HEK293 (cell line): ENCODE measurements at regions not wholly inside any gene's neighbourhood (a gene's known extent, or its start where the extent isn't known, plus 50 kb on each side); places are given as distances from the start of the nearest gene placed in this dataset.

Experiments
- CTCF ChIP-seq: fragments of 450-650 bp; formaldehyde crosslinking; IDR thresholded peaks from 2 replicates; pipeline ENCODE4 v1.5.1; 2016; ENCODE audit warnings: missing biosample characterization, missing genetic modification characterization
- SCRT2 ChIP-seq: fragments of 450-650 bp; formaldehyde crosslinking; IDR thresholded peaks from 2 replicates; pipeline ENCODE4 v1.5.1; 2016; ENCODE audit warnings: missing biosample characterization, missing genetic modification characterization
- SP7 ChIP-seq: fragments of 450-650 bp; formaldehyde crosslinking; IDR thresholded peaks from 2 replicates; pipeline ENCODE4 v1.5.1; 2016; ENCODE audit warnings: missing biosample characterization, missing genetic modification characterization
- ZNF274 ChIP-seq, 2 experiments: fragments of 200-500 bp in 1 of 2; fragments of 450-650 bp in 1 of 2; sonication (Bioruptor generic) in 1 of 2; formaldehyde crosslinking in 1 of 2; IDR thresholded peaks; 2 replicates each; pipeline versions ENCODE4 v1.5.1 to v1.6.1; 2014 to 2016; ENCODE audit warnings: borderline replicate concordance in 1 of 2, inconsistent platforms in 1 of 2, low read length in 1 of 2, missing biosample characterization in 1 of 2, missing genetic modification characterization in 1 of 2
- ZNF341 ChIP-seq: fragments of 450-650 bp; formaldehyde crosslinking; IDR thresholded peaks from 2 replicates; pipeline ENCODE4; 2016; ENCODE audit warnings: low read depth, missing biosample characterization, missing genetic modification characterization
- ZNF37A ChIP-seq: fragments of 450-650 bp; IDR thresholded peaks from 2 replicates; pipeline ENCODE4 v1.5.1; 2018; ENCODE audit warnings: missing biosample characterization, missing genetic modification characterization
- ZNF560 ChIP-seq: fragments of 450-650 bp; formaldehyde crosslinking; IDR thresholded peaks from 2 replicates; pipeline ENCODE4 v1.5.1; 2017; ENCODE audit warnings: missing biosample characterization, missing genetic modification characterization, borderline replicate concordance
- ZNF677 ChIP-seq: fragments of 450-650 bp; IDR thresholded peaks from 2 replicates; pipeline ENCODE4 v1.5.0; 2018; ENCODE audit warnings: missing biosample characterization, mild to moderate bottlenecking, missing genetic modification characterization, moderate library complexity
- TF ChIP-seq, protein P1 (sequence below): fragments of 450-650 bp; formaldehyde crosslinking; IDR thresholded peaks from 2 replicates; pipeline ENCODE4 v1.5.1; 2016; ENCODE audit warnings: missing biosample characterization, missing genetic modification characterization, borderline replicate concordance
- TF ChIP-seq, protein P2 (sequence below): fragments of 450-650 bp; formaldehyde crosslinking; IDR thresholded peaks from 2 replicates; pipeline ENCODE4 v1.5.1; 2016; ENCODE audit warnings: missing biosample characterization, missing genetic modification characterization, low read depth

GRCh38 chr12:18967814-18968213, 161.7 kb upstream of the PLEKHA5 start:
- TF ChIP-seq SP7 (tag by site-specific recombination) (no peak), CTCF (tag by site-specific recombination) (no peak), ZNF274 (IDR thresholded peaks at IDR 0.05; ENCODE audit: low read length) (no peak), ZNF274 (tag by site-specific recombination; IDR thresholded peaks at IDR 0.05; ENCODE audit: borderline replicate concordance) (no peak), ZNF560 (tag by site-specific recombination) (no peak), ZNF341 (tag by site-specific recombination) (no peak), ZNF677 (tag by site-specific recombination) (no peak), ZNF37A (tag by site-specific recombination) (no peak), SCRT2 (tag by site-specific recombination) (no peak)
- TF ChIP-seq, protein P1, sequence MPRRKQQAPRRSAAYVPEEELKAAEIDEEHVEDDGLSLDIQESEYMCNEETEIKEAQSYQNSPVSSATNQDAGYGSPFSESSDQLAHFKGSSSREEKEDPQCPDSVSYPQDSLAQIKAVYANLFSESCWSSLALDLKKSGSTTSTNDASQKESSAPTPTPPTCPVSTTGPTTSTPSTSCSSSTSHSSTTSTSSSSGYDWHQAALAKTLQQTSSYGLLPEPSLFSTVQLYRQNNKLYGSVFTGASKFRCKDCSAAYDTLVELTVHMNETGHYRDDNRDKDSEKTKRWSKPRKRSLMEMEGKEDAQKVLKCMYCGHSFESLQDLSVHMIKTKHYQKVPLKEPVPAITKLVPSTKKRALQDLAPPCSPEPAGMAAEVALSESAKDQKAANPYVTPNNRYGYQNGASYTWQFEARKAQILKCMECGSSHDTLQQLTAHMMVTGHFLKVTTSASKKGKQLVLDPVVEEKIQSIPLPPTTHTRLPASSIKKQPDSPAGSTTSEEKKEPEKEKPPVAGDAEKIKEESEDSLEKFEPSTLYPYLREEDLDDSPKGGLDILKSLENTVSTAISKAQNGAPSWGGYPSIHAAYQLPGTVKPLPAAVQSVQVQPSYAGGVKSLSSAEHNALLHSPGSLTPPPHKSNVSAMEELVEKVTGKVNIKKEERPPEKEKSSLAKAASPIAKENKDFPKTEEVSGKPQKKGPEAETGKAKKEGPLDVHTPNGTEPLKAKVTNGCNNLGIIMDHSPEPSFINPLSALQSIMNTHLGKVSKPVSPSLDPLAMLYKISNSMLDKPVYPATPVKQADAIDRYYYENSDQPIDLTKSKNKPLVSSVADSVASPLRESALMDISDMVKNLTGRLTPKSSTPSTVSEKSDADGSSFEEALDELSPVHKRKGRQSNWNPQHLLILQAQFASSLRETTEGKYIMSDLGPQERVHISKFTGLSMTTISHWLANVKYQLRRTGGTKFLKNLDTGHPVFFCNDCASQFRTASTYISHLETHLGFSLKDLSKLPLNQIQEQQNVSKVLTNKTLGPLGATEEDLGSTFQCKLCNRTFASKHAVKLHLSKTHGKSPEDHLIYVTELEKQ (tag by site-specific recombination), result no peak
- TF ChIP-seq, protein P2, sequence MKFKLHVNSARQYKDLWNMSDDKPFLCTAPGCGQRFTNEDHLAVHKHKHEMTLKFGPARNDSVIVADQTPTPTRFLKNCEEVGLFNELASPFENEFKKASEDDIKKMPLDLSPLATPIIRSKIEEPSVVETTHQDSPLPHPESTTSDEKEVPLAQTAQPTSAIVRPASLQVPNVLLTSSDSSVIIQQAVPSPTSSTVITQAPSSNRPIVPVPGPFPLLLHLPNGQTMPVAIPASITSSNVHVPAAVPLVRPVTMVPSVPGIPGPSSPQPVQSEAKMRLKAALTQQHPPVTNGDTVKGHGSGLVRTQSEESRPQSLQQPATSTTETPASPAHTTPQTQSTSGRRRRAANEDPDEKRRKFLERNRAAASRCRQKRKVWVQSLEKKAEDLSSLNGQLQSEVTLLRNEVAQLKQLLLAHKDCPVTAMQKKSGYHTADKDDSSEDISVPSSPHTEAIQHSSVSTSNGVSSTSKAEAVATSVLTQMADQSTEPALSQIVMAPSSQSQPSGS, result no peak
